ENCODE measurements at regions not wholly inside any gene's neighbourhood (a gene's known extent, or its start where the extent isn't known, plus 50 kb on each side); places are given as distances from the start of the nearest gene placed in this dataset.

DNA sequence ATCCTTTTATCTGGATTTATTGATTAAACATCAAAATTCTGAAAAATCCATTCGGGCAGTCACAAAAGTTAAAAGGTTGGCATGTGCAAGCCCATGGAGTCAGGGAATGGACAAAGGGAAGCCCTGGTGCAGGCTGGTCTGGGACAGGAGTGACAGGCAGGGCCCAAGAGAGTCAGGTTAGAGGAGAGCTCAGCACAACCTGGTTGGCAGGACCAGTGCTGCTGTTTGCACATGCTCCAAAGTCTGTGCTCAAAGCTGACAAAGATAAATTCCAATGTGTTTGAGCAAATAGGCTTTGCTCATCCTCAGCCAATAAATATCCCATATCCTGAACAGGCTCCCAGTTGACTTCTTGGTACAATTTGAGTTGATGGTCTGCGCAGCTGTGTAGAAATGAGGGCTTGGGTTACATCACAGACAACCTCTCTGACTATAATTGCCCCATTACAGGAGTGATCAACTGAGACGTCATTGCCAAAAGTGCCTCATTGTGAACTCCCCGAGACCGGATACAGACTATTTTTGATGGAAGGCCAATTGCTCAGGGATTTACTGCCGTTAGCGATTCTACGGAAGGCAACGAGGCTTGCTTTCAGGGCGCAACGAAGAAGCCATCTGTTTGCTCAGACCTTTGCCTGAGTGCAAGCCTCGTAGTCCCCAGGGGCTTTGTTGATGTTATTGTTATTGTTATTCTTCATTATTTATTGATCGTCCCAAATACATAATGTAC lies 1008.1 kb upstream of the TENM3 start:
- TF ChIP-seq POLR2A (IDR thresholded peaks at IDR 0.05; ENCODE audit: low read depth, low read length) (no peak), POLR2AphosphoS5 (IDR thresholded peaks at IDR 0.05; ENCODE audit: low read depth, low read length) (no peak)
